Immature natural killer cell (primary cell): ENCODE measurements at regions not wholly inside any gene's neighbourhood (a gene's known extent, or its start where the extent isn't known, plus 50 kb on each side); places are given as distances from the start of the nearest gene placed in this dataset.

Experiments
- DNase-seq, 3 donors: peaks; one replicate each; pipeline ENCODE4 v3.0.0; 2022; ENCODE audit warnings: mixed read lengths in 1 of 3
- H3K27ac Mint-ChIP-seq, 6 donors: one replicate each; pipeline ENCODE4 v1.8.0; 2020; ENCODE audit warnings: mixed read lengths in 6 of 6, mild to moderate bottlenecking in 5 of 6, inconsistent platforms in 4 of 6, moderate library complexity in 3 of 6
- H3K27me3 Mint-ChIP-seq, 3 donors: one replicate each; pipeline ENCODE4 v1.8.0; 2020 to 2021; ENCODE audit warnings: low read depth in 3 of 3, mild to moderate bottlenecking in 3 of 3, mixed read lengths in 3 of 3, moderate library complexity in 3 of 3, inconsistent platforms in 1 of 3
- H3K36me3 Mint-ChIP-seq, 3 donors: one replicate each; pipeline ENCODE4 v1.8.0; 2020; ENCODE audit warnings: mixed read lengths in 3 of 3, inconsistent platforms in 2 of 3, mild to moderate bottlenecking in 2 of 3
- H3K4me1 Mint-ChIP-seq, 2 donors: one replicate each; pipeline ENCODE4 v1.8.0; 2020; ENCODE audit warnings: inconsistent platforms in 2 of 2, mild to moderate bottlenecking in 2 of 2, mixed read lengths in 2 of 2, moderate library complexity in 1 of 2
- H3K4me3 Mint-ChIP-seq, 5 donors: one replicate each; pipeline ENCODE4 v1.8.0; 2020; ENCODE audit warnings: mild to moderate bottlenecking in 5 of 5, mixed read lengths in 5 of 5, inconsistent platforms in 3 of 5, moderate library complexity in 3 of 5
- H3K9me3 Mint-ChIP-seq, 6 donors: one replicate each; pipeline ENCODE4 v1.8.0; 2020; ENCODE audit warnings: mild to moderate bottlenecking in 6 of 6, mixed read lengths in 6 of 6, inconsistent platforms in 4 of 6, moderate library complexity in 3 of 6

DNA sequence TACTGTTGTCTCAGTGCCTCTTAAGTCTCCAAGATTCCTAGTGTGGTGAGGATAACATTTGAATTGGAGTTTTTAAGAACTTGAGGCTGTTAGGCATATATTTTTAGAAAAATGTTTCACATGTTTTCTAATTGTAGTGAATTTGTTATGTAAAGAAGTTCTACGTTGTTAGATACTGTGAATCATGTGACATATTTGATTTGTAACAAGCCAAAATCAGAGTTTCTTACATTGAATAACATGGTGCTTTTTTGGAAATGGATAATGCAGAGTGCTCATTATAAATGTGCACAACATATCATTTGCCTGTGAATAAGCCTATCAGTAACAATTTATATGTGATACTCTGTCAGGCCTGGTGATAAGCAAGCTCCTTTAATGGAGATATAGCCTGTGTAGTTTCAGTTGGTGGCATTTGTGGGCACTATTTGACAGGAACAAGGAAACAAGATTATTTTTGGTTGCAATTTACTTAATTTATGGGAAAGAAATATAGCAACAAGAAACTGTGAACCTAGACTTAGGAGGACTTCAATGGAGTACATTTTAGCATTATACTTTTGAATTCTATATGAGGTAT, 328.8 kb downstream of the ARPP21 start:
- no peak for DNase-seq
- Mint-ChIP-seq H3K9me3 (peaks cover 0 to 6% (median 0%) of the 10 kb centered on the region in 6 donors), H3K36me3 (no peaks in the 10 kb centered on the region), H3K4me3 (no peak overlapping the region), H3K27me3 (no peaks in the 10 kb centered on the region), H3K27ac (no peak overlapping the region), H3K4me1 (peaks cover 4 to 20% of the 10 kb centered on the region in 2 donors)

DNA sequence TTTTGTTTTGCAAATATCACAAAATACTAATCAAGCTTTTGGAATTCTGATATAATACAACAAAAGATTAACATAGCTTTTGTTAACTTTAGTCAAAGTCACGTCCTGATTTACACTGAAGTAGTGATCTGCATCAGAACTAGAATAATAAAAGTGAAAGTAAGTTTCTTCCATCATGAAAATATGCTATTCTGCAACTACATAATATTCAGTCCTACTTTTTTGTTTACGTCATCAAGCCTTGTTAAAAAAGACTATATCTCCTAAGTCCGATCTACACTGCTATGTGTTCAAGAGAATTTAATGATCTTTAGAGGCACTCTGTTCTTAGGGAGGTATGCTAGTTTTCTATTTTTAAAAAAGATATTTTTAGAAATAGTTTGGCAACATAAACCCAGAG, 330.1 kb downstream of the ARPP21 start:
- Mint-ChIP-seq H3K36me3 (no peaks in the 10 kb centered on the region), H3K27ac (no peak overlapping the region), H3K27me3 (no peaks in the 10 kb centered on the region), H3K9me3 (peaks cover 0 to 6% (median 0%) of the 10 kb centered on the region in 6 donors), H3K4me1 (peaks cover 4 to 20% of the 10 kb centered on the region in 2 donors), H3K4me3 (peak overlapping the region in 2 of 5 donors; percentile 36 to 65)
- DNase-seq, result no peak

DNA sequence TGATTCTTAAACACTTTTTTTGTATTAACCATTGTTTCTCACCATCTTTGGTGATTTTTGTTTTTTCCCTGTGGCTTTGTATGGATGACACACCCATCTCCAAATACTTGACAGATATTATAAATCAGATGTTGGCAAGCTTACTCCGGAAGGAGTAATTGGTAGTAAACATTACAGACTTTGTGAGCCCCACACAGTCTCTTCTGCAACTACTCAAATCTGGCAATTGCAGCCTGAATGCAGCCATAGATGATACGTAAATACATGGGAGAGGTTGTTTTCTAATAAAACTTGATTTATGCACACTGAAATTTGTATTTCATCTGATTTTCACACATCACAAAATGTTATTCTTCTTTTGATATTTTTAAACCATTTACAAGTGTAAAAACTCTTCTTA, 331.5 kb downstream of the ARPP21 start:
- Mint-ChIP-seq H3K4me1 (peaks cover 4 to 20% of the 10 kb centered on the region in 2 donors), H3K36me3 (no peaks in the 10 kb centered on the region), H3K4me3 (no peak overlapping the region), H3K27me3 (peaks cover 0 to 4% (median 0%) of the 10 kb centered on the region in 3 donors), H3K9me3 (peaks cover 0 to 6% (median 0%) of the 10 kb centered on the region in 6 donors), H3K27ac (no peak overlapping the region)
- DNase-seq, result no peak

DNA sequence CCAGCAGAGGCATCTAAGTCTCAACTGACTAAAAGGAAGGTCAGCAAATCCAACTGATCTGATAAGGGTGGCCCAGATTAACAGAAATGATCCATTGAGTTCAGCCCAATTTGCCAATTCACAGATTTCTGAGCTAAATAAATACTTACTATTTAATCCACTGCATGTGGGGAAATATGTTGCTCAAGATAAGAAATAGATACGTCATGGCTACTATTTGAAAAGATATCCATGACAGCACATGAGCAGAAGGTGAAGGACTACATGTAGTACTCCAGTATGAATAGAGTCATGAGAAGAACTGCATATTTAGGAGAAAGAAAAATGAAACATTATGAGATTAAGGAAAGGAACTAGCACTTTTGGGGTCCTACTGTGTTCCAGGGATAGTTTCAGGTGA, 332.4 kb downstream of the ARPP21 start:
- Mint-ChIP-seq H3K4me1 (peaks cover 4 to 20% of the 10 kb centered on the region in 2 donors), H3K27me3 (peaks cover 0 to 4% (median 0%) of the 10 kb centered on the region in 3 donors), H3K36me3 (no peaks in the 10 kb centered on the region), H3K9me3 (peaks cover 0 to 6% (median 0%) of the 10 kb centered on the region in 6 donors), H3K27ac (no peak overlapping the region), H3K4me3 (no peak overlapping the region)
- no peak for DNase-seq

DNA sequence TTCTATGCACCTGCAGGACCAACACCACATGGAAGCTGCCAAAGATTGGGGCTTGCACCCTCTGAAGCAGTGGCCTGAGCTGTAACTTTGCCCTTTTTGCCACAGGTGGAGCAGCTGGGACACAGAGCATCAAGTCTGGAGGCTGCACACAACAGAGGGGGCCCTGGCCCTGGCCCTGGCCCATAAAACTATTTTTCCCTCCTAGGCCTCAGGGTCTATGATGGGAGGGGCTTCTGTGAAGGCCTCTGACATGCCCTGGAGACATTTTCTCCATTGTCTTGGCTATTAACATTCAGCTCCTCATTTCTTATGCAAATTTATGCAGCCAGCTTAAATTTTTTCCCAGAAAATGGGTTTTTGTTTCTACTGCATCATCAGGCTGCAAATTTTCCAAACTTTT, 335.5 kb downstream of the ARPP21 start:
- H3K36me3 Mint-ChIP-seq, result no peaks in the 10 kb centered on the region
- H3K27me3 Mint-ChIP-seq, result peaks cover 0 to 4% (median 0%) of the 10 kb centered on the region in 3 donors
- H3K27ac Mint-ChIP-seq, result no peak overlapping the region
- peaks cover 2 to 16% of the 10 kb centered on the region in 2 donors for H3K4me1 Mint-ChIP-seq
- no peak overlapping the region for H3K4me3 Mint-ChIP-seq
- DNase-seq, result no peak
- peaks cover 0 to 6% (median 0%) of the 10 kb centered on the region in 6 donors for H3K9me3 Mint-ChIP-seq

DNA sequence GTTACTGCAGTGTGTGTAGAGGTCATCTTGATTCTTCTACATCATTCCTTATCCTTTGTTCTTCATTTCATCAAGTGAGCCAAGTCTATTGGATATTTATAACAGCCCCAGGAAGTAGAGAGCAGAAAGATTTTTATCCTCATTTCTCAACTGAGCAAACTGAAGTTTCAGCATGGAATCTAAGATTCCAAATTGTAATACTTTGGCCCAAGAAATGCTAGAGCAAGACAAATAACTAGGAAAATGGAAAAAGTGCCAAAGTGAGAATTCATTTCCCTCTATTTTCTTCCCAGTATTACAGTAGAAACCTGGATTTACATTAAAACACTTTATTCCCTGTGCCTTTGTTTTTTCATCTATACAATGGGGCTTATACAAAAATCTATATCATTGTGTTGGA, 346.8 kb downstream of the ARPP21 start:
- Mint-ChIP-seq H3K36me3 (no peaks in the 10 kb centered on the region), H3K9me3 (peaks cover 0 to 12% (median 2%) of the 10 kb centered on the region in 6 donors), H3K4me1 (no peaks in the 10 kb centered on the region), H3K27ac (no peak overlapping the region), H3K27me3 (peaks cover 0 to 3% (median 0%) of the 10 kb centered on the region in 3 donors), H3K4me3 (no peak overlapping the region)
- DNase-seq, result no peak

DNA sequence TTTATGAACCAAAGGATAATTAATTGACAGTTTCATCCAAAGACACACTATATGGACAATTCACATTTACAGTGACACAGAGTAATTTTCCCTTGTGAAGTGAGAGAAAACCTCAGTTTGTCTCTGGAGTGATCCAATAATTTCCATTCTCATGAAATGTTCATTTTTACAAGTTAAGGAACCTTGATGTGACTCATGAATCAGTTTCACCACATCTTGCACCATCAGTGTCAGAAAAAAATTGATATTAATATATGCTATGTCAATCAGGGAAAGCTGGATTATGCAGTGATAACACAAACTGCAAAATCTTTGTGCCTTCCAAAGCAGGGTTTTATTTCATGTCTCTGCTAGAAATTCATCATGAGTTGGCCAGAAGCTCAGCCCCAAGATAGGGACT, 348.1 kb downstream of the ARPP21 start:
- Mint-ChIP-seq H3K27me3 (peaks cover 0 to 3% (median 0%) of the 10 kb centered on the region in 3 donors), H3K27ac (no peak overlapping the region), H3K4me1 (no peaks in the 10 kb centered on the region), H3K4me3 (no peak overlapping the region), H3K36me3 (no peaks in the 10 kb centered on the region), H3K9me3 (peaks cover 0 to 12% (median 2%) of the 10 kb centered on the region in 6 donors)
- DNase-seq, result no peak

DNA sequence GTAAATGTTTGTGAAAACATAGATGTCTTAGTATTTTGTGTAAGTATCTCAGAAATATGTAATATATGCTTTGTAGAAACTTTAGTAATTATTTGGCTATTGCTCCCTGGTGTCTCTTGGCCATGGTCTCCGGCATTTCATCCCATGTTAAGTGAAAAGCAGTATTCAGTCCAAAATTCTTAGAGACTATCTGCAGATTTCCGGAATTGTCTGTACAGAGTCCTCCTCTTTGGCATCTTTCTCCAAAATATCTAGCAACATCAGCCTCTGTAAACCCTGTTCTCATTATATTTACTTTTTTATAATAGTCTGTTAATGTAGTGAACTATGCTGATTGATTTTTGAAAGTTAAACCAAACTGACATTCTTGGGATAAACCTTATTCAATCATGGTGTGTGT, 352.7 kb downstream of the ARPP21 start:
- no peak overlapping the region for H3K27ac Mint-ChIP-seq
- H3K4me1 Mint-ChIP-seq, result no peaks in the 10 kb centered on the region
- H3K9me3 Mint-ChIP-seq, result peaks cover 0 to 19% (median 4%) of the 10 kb centered on the region in 6 donors
- DNase-seq, result no peak
- H3K4me3 Mint-ChIP-seq, result no peak overlapping the region
- no peaks in the 10 kb centered on the region for H3K36me3 Mint-ChIP-seq
- H3K27me3 Mint-ChIP-seq, result peaks cover 0 to 3% (median 0%) of the 10 kb centered on the region in 3 donors

DNA sequence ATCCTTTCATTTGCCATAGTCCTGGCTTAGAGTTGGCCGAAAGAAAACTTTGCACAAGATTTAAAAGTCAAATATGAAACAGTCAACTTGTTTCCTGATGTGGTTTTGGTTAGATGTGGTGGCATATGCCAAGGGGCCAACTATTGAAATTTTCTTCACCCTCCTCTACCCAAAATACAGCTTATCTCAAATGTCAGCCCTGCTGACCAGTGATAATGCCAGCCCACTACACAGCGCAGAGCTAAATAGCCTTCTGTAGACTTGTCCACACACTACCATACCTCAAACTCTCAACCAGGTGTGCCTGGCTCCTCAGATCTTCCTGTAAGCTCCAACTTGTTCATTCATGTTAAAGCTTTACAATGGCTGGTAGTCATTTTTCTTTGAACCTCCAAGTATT, 368.5 kb upstream of the STAC start:
- H3K9me3 Mint-ChIP-seq, result peaks cover 0 to 22% (median 9%) of the 10 kb centered on the region in 6 donors
- DNase-seq, result no peak
- H3K4me3 Mint-ChIP-seq, result no peak overlapping the region
- H3K27ac Mint-ChIP-seq, result no peak overlapping the region
- peaks cover 0 to 6% of the 10 kb centered on the region in 2 donors for H3K4me1 Mint-ChIP-seq
- H3K27me3 Mint-ChIP-seq, result peaks cover 2 to 3% (median 2%) of the 10 kb centered on the region in 3 donors
- H3K36me3 Mint-ChIP-seq, result no peaks in the 10 kb centered on the region

DNA sequence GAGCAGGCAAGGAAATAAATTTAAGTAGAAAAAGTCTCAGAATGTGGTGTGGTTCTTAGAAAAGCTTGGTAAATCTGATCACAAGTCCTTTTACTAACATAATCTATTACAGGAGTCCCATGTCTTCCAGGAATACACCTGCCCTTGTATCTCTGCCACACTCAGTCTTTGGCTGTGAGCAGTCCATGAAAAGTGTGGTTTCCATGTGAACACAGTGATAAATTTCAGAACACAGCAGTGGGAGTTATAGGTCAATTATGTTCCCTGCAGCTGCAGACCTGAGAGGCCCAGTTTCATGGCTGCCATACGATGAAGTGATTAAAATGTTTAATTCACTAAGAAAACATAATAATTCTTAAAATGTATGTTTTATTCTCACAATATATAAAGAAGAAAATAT, 366.9 kb upstream of the STAC start:
- Mint-ChIP-seq H3K4me3 (no peak overlapping the region), H3K4me1 (peaks cover 0 to 6% of the 10 kb centered on the region in 2 donors), H3K36me3 (no peaks in the 10 kb centered on the region), H3K9me3 (peaks cover 0 to 16% (median 5%) of the 10 kb centered on the region in 6 donors), H3K27ac (no peak overlapping the region), H3K27me3 (peaks cover 0 to 2% (median 2%) of the 10 kb centered on the region in 3 donors)
- DNase-seq, result no peak

DNA sequence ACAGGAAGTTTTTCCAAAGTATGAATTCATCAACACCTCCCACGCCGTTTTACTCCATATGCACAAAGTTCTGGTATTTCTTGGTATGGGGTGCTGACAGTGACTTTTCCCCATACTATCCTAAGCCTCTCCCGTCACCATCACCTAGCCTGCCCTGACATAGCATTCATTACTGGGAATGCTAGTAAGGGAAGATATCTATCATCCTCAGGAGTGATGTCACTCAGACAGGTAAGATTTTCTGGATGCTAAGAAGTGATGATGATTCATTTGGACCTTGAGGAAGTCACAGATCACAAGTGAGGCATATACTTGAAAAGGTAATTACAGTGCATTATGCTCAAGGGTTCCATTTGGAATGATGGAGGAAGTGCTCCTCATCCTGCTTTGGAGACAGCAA, 355.1 kb upstream of the STAC start:
- Mint-ChIP-seq H3K27ac (no peak overlapping the region), H3K4me1 (no peaks in the 10 kb centered on the region), H3K27me3 (peaks cover 0 to 4% (median 1%) of the 10 kb centered on the region in 3 donors), H3K4me3 (no peak overlapping the region), H3K36me3 (no peaks in the 10 kb centered on the region), H3K9me3 (peaks cover 13 to 31% (median 15%) of the 10 kb centered on the region in 6 donors)
- DNase-seq, result no peak

DNA sequence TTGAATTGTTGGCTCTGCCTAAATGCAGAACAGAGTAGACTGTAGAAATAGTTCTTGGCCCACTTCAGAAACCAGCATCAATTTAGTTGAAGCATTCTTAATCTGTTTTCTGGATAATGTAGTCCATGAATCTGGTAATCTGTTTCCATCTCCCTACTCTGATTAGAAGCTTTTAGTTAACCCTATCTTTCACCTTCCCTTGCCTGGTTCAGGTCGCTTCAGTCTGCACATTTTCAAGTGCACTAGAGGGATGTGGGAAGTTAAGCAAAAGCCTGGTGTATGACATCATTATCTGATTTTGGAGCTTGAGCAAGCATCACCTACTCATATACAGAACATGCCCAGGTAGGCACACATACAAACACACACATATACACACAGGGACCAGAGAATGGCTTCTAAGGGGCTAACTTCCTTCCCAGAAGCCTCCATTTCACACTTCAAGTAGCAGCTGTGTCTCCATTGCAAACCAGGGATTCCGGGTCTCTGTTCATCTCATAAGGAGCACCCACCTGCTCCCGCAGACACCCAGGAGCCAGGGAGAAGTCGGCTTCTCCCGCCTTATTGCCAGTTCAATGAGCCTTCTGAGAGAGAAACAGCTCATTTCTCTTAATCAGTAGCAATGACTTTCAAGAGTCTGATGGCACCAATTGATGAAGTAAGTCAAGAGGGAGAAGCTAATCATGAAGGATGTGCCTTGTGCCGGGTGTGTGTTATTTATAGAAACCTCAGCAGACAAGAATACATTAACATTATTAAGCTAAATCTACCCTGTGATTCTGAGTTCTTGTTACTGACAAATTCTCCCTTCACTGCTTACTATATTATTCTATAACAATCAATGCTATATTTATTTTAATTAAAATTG, 347.9 kb upstream of the STAC start:
- H3K27me3 Mint-ChIP-seq, result peaks cover 0 to 1% (median 0%) of the 10 kb centered on the region in 3 donors
- peaks cover 5 to 34% (median 15%) of the 10 kb centered on the region in 6 donors for H3K9me3 Mint-ChIP-seq
- H3K4me1 Mint-ChIP-seq, result no peaks in the 10 kb centered on the region
- H3K36me3 Mint-ChIP-seq, result peaks cover 0 to 4% (median 0%) of the 10 kb centered on the region in 3 donors
- DNase-seq, result no peak
- no peak overlapping the region for H3K4me3 Mint-ChIP-seq
- H3K27ac Mint-ChIP-seq, result no peak overlapping the region

DNA sequence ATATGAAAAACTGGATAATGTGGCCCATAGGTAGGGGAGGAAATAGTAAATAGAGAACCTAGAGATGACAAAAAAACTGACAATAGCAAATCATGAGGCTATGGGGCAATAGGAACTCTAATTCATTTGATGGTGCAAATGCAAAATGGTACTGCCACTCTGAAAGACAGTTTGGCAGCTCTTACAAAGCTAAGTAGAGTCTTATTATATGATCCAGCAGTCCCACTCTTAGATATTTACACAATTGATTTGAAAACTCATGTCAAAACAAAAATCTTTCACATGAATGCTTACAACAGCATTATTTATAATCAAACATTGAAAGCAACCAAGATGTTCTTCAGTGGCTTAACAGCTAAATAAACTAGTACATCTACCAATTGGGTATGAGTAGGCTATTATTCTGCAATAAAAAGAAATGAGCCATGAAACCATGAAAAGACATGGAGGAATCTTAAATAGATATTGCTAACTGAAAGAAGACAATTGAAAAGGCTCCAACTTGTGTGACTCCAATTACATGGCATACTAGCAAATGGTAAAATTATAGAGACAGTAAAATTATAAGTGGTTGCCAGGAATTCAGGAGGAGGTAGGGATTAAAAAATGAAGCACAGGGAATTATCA, 321.8 kb upstream of the STAC start:
- no peak for DNase-seq
- Mint-ChIP-seq H3K27ac (no peak overlapping the region), H3K9me3 (peaks cover 0 to 24% (median 7%) of the 10 kb centered on the region in 6 donors), H3K27me3 (no peaks in the 10 kb centered on the region), H3K36me3 (peaks cover 0 to 4% (median 0%) of the 10 kb centered on the region in 3 donors), H3K4me1 (no peaks in the 10 kb centered on the region), H3K4me3 (no peak overlapping the region)

DNA sequence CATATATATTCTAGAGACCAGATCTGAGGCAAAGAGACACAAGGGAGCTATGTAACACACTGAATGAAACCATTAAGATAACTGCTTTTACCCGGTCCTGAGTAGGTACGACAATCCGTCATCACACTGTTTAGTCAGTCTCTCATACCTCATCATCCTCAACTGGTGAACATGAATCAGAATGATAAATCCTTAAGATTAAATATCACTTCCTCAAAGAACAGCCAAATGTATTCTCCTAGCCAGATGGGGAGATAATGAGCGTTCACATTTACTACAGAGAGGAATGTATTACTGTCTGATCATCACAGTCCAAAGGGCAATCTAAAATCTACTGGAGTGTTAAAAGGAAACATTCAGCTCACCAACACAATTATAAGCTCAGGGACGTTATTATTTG, 319.4 kb upstream of the STAC start:
- peaks cover 0 to 11% (median 3%) of the 10 kb centered on the region in 6 donors for H3K9me3 Mint-ChIP-seq
- peaks cover 0 to under 1% (median 0%) of the 10 kb centered on the region in 3 donors for H3K27me3 Mint-ChIP-seq
- H3K27ac Mint-ChIP-seq, result no peak overlapping the region
- no peaks in the 10 kb centered on the region for H3K36me3 Mint-ChIP-seq
- no peaks in the 10 kb centered on the region for H3K4me1 Mint-ChIP-seq
- no peak for DNase-seq
- no peak overlapping the region for H3K4me3 Mint-ChIP-seq
